H1 (cell line): ENCODE measurements at regions not wholly inside any gene's neighbourhood (a gene's known extent, or its start where the extent isn't known, plus 50 kb on each side); places are given as distances from the start of the nearest gene placed in this dataset.

Experiments used
- GTF2F1 ChIP-seq: IDR thresholded peaks from 2 replicates; pipeline ENCODE4 v1.6.1; 2012; ENCODE audit warnings: low read depth, low read length, improper control_type of control experiment, borderline replicate concordance
- TCF12 ChIP-seq: IDR thresholded peaks from 2 replicates; pipeline ENCODE4 v1.6.1; 2011; ENCODE audit warnings: low read depth, mild to moderate bottlenecking, low read length
- TF ChIP-seq, protein P1 (sequence below): fragments of 300-600 bp; sonication (generic); IDR thresholded peaks from 2 replicates; pipeline ENCODE4 v1.7.1; 2012; ENCODE audit warnings: low read length, moderate library complexity, mild to moderate bottlenecking, inconsistent platforms; ENCODE audit not compliant: insufficient replicate concordance

DNA sequence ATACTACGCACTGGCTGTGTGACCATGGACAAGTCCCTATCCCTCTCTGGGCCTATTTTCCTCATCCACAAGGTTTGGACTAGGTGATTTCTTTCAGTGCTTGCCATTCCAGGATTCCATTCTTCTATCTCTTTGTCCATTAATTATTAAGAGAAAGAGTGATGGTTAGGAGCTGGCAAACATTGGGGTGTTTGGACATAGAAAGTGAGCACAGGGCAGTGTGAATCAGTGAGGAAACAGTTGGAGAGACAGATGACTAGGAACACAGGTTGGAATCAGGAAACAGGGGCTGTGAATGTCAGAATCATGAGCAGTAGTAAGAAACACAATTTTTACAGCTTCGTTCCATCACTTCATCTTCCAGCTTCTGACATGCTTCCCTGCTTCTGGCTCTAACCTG lies 211.8 kb downstream of the INSC start (continued):
- TF ChIP-seq, protein P1, sequence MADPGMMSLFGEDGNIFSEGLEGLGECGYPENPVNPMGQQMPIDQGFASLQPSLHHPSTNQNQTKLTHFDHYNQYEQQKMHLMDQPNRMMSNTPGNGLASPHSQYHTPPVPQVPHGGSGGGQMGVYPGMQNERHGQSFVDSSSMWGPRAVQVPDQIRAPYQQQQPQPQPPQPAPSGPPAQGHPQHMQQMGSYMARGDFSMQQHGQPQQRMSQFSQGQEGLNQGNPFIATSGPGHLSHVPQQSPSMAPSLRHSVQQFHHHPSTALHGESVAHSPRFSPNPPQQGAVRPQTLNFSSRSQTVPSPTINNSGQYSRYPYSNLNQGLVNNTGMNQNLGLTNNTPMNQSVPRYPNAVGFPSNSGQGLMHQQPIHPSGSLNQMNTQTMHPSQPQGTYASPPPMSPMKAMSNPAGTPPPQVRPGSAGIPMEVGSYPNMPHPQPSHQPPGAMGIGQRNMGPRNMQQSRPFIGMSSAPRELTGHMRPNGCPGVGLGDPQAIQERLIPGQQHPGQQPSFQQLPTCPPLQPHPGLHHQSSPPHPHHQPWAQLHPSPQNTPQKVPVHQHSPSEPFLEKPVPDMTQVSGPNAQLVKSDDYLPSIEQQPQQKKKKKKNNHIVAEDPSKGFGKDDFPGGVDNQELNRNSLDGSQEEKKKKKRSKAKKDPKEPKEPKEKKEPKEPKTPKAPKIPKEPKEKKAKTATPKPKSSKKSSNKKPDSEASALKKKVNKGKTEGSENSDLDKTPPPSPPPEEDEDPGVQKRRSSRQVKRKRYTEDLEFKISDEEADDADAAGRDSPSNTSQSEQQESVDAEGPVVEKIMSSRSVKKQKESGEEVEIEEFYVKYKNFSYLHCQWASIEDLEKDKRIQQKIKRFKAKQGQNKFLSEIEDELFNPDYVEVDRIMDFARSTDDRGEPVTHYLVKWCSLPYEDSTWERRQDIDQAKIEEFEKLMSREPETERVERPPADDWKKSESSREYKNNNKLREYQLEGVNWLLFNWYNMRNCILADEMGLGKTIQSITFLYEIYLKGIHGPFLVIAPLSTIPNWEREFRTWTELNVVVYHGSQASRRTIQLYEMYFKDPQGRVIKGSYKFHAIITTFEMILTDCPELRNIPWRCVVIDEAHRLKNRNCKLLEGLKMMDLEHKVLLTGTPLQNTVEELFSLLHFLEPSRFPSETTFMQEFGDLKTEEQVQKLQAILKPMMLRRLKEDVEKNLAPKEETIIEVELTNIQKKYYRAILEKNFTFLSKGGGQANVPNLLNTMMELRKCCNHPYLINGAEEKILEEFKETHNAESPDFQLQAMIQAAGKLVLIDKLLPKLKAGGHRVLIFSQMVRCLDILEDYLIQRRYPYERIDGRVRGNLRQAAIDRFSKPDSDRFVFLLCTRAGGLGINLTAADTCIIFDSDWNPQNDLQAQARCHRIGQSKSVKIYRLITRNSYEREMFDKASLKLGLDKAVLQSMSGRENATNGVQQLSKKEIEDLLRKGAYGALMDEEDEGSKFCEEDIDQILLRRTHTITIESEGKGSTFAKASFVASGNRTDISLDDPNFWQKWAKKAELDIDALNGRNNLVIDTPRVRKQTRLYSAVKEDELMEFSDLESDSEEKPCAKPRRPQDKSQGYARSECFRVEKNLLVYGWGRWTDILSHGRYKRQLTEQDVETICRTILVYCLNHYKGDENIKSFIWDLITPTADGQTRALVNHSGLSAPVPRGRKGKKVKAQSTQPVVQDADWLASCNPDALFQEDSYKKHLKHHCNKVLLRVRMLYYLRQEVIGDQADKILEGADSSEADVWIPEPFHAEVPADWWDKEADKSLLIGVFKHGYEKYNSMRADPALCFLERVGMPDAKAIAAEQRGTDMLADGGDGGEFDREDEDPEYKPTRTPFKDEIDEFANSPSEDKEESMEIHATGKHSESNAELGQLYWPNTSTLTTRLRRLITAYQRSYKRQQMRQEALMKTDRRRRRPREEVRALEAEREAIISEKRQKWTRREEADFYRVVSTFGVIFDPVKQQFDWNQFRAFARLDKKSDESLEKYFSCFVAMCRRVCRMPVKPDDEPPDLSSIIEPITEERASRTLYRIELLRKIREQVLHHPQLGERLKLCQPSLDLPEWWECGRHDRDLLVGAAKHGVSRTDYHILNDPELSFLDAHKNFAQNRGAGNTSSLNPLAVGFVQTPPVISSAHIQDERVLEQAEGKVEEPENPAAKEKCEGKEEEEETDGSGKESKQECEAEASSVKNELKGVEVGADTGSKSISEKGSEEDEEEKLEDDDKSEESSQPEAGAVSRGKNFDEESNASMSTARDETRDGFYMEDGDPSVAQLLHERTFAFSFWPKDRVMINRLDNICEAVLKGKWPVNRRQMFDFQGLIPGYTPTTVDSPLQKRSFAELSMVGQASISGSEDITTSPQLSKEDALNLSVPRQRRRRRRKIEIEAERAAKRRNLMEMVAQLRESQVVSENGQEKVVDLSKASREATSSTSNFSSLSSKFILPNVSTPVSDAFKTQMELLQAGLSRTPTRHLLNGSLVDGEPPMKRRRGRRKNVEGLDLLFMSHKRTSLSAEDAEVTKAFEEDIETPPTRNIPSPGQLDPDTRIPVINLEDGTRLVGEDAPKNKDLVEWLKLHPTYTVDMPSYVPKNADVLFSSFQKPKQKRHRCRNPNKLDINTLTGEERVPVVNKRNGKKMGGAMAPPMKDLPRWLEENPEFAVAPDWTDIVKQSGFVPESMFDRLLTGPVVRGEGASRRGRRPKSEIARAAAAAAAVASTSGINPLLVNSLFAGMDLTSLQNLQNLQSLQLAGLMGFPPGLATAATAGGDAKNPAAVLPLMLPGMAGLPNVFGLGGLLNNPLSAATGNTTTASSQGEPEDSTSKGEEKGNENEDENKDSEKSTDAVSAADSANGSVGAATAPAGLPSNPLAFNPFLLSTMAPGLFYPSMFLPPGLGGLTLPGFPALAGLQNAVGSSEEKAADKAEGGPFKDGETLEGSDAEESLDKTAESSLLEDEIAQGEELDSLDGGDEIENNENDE, result no peak
- no peak for TF ChIP-seq GTF2F1
- TF ChIP-seq TCF12, result no peak
- TF ChIP-seq, all 59 proteins: peak for 0
